ENCODE measurements at regions not wholly inside any gene's neighbourhood (a gene's known extent, or its start where the extent isn't known, plus 50 kb on each side); places are given as distances from the start of the nearest gene placed in this dataset.

DNA sequence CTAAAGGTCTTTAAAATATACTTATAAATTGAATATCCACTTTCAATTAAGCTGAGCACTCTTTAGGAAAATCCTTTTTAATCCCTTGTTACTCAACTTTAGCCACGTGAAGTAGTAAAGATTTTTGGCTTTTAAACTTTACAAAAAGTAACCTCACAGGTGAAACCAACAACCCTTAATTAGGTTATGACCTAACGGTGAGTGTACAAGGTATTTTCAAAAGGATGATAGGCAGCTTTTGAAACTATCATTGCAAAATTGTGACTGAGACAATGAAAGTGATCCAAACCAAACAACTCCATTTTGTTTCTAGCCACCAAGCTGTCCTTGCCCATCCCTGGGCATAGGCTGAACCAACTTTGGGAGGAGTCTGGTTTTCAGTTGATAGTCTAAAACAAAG lies 940.2 kb downstream of the OTOL1 start:
- TF ChIP-seq, protein P1, sequence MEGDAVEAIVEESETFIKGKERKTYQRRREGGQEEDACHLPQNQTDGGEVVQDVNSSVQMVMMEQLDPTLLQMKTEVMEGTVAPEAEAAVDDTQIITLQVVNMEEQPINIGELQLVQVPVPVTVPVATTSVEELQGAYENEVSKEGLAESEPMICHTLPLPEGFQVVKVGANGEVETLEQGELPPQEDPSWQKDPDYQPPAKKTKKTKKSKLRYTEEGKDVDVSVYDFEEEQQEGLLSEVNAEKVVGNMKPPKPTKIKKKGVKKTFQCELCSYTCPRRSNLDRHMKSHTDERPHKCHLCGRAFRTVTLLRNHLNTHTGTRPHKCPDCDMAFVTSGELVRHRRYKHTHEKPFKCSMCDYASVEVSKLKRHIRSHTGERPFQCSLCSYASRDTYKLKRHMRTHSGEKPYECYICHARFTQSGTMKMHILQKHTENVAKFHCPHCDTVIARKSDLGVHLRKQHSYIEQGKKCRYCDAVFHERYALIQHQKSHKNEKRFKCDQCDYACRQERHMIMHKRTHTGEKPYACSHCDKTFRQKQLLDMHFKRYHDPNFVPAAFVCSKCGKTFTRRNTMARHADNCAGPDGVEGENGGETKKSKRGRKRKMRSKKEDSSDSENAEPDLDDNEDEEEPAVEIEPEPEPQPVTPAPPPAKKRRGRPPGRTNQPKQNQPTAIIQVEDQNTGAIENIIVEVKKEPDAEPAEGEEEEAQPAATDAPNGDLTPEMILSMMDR (conservative IDR thresholded peaks at IDR 0.05; ENCODE audit: low read length), result no peak
- TF ChIP-seq EZH2phosphoT487 (IDR thresholded peaks at IDR 0.05; ENCODE audit: borderline replicate concordance, low read depth, low read length), result no peak

All from OCI-LY7 (cell line).